Esophagus squamous epithelium (tissue), 4 donors: ENCODE measurements at regions not wholly inside any gene's neighbourhood (a gene's known extent, or its start where the extent isn't known, plus 50 kb on each side); places are given as distances from the start of the nearest gene placed in this dataset.

Experiments used
- POLR2A ChIP-seq, 4 donors: fragments of 450-650 bp; IDR thresholded peaks; one replicate each; pipeline ENCODE4 v1.6.1; 2017; ENCODE audit warnings: antibody characterized with exemption in 4 of 4, mild to moderate bottlenecking in 4 of 4, moderate library complexity in 3 of 4
- TF ChIP-seq, protein P1 (sequence below), 6 experiments: fragments of 450-650 bp in 4 of 6; fragments of 200-600 bp in 2 of 6; sonication (generic) in 2 of 6; IDR thresholded peaks; one replicate each; pipeline ENCODE4 v1.5.1; 2016 to 2019; ENCODE audit warnings: antibody characterized with exemption in 6 of 6, mild to moderate bottlenecking in 4 of 6, moderate library complexity in 4 of 6

DNA sequence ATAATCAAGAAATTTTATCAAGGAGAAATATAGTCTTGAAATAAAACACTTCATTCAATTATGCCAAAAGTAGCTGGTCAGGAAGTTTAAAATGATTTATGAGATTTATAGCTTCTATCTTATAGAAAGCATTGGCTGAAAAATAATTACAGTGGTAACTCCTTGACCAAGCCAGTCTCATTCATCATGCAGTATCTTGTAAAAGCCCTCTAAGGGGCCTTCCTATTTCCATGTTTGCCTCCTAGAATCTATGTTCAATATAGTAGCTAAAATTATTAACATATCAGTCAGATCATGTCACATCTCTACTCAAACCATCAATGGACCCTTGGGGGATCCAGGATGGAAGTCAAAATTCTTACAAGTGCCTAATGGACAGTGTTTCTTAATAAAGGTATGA, 393.4 kb upstream of the ST8SIA4 start:
- TF ChIP-seq, protein P1, sequence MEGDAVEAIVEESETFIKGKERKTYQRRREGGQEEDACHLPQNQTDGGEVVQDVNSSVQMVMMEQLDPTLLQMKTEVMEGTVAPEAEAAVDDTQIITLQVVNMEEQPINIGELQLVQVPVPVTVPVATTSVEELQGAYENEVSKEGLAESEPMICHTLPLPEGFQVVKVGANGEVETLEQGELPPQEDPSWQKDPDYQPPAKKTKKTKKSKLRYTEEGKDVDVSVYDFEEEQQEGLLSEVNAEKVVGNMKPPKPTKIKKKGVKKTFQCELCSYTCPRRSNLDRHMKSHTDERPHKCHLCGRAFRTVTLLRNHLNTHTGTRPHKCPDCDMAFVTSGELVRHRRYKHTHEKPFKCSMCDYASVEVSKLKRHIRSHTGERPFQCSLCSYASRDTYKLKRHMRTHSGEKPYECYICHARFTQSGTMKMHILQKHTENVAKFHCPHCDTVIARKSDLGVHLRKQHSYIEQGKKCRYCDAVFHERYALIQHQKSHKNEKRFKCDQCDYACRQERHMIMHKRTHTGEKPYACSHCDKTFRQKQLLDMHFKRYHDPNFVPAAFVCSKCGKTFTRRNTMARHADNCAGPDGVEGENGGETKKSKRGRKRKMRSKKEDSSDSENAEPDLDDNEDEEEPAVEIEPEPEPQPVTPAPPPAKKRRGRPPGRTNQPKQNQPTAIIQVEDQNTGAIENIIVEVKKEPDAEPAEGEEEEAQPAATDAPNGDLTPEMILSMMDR (IDR thresholded peaks at IDR 0.05), result no peak
- no peak for TF ChIP-seq POLR2A (IDR thresholded peaks at IDR 0.05)
